MG63 (cell line): ENCODE measurements at regions not wholly inside any gene's neighbourhood (a gene's known extent, or its start where the extent isn't known, plus 50 kb on each side); places are given as distances from the start of the nearest gene placed in this dataset.
"Not testable (repeated sequence)": the region's sequence is repeated elsewhere in the genome, so short reads cannot be mapped to it uniquely, and the experiment has no call there.

Experiments used
- DNase-seq: peaks from one replicate; pipeline ENCODE4 v3.0.0-alpha.2; 2020
- H3K27me3 ChIP-seq: fragments of 250-450 bp; sonication (Bioruptor Pico); 2 replicates; pipeline ENCODE4 v1.5.1; 2020; ENCODE audit warnings: mild to moderate bottlenecking, moderate library complexity
- H3K36me3 ChIP-seq: fragments of 250-450 bp; sonication (Bioruptor Pico); 2 replicates; pipeline ENCODE4 v1.5.1; 2020; ENCODE audit warnings: mild to moderate bottlenecking, moderate library complexity
- H3K4me3 ChIP-seq: fragments of 250-450 bp; sonication (Bioruptor Pico); 2 replicates; pipeline ENCODE4 v1.5.1; 2020; ENCODE audit warnings: mild to moderate bottlenecking, moderate library complexity
- H3K9me3 ChIP-seq: fragments of 250-450 bp; sonication (Bioruptor Pico); 2 replicates; pipeline ENCODE4 v1.5.1; 2020; ENCODE audit warnings: mild to moderate bottlenecking, moderate library complexity

DNA sequence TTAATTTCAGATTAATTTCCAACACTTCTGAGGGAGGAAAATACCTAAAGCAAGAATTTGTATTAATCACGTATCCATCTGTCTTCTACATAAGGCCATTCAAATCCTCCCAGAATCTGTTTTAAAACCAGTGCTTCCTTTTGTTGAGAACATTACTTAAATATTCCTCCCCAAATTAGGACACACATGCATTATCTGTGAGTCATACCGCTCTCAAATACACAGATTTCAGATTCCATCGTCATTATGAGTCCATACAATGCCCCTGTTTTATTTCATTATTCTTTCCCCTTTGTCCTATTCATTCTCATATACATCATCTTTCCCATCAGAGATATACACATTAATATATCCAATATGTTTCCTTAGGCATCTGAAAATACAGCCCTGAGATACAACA is 57.3 kb upstream of the PRSS12 start:
- H3K36me3 ChIP-seq: no peaks in the 10 kb centered on the region
- no peaks in the 10 kb centered on the region for H3K27me3 ChIP-seq
- DNase-seq: no peak
- no peak overlapping the region for H3K4me3 ChIP-seq
- no peaks in the 10 kb centered on the region; the same call in 1 of the 2 replicates for H3K9me3 ChIP-seq

DNA sequence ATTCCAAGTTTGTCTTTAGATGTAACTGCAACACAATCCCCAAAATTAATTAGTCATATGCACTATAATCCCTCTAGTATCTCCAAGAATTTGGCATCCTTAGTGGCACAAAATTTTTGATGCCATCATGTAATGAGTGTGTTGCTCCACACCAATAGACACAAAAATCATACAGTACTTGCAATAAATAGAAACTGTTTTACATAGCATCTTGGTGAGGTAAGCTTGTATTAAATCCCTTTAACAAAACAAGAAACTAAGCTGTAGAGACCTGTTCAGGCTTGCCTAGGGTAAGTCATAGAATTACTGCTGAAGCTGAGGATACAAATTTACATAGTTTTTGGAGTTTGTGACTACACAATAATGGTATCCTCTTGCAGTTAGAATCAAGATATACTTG is 64.5 kb upstream of the PRSS12 start:
- H3K4me3 ChIP-seq: no peak overlapping the region
- peak; percentile 3 for DNase-seq
- no peaks in the 10 kb centered on the region for H3K27me3 ChIP-seq
- H3K36me3 ChIP-seq: no peaks in the 10 kb centered on the region
- no peaks in the 10 kb centered on the region for H3K9me3 ChIP-seq

DNA sequence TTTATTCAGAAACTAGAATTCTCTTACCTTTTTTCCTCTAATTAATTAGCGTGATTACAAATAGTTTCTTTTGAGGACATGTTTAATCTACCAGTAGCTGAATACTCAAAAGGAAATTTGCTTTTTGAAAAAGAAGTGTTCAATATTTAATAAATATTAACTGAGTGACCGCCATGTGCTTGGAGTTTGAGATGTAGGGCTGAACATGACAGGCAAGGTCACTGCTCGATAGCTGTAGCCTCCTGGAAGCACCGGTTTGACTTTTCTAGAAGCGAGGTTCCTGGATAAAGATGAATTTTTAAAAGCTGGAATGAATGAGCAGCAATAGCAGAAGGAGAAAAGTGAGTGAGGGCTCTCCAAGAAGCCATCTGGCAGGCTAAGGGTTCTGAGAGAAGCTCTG is 65.0 kb upstream of the PRSS12 start:
- not testable (repeated sequence) for H3K9me3 ChIP-seq, H3K36me3 ChIP-seq, H3K4me3 ChIP-seq, DNase-seq, H3K27me3 ChIP-seq

DNA sequence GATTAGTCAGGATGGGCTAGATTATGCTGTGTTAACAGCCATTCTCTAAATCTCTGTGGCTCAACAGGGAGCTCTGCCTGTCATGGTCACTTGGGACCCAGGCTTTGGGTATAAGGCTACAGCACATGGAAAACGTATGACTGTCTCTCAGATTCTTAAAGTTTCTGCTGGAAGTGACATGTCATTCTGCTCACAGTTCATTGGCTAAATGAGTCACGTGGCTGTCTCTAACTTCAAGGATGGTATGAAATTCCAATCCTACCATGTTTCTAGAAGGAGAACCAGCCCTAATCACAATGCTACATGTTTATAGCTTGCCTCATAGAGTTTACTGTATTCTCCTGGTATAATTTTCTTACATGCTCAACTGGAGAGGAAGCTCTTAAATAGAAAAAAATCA is 65.6 kb upstream of the PRSS12 start:
- DNase-seq: not testable (repeated sequence)

DNA sequence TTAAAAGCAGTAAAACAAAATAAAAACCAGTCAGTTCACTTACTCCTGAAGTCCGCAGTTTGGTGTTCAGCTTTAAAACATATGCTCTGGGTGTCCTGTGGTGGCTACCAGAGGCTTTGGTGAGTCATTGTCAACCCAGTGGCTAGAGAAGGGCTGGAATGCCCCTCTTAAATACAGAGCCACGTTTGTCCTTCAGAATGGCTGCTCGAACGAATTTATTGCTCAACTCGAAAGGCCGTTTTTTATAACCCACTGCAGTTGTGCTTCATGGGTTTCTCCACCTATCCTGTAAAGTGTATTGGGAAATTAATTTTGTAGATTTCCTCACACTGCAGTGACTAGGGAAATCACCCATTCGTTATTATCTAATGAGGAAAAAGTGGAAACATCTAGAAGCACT is 66.8 kb upstream of the PRSS12 start:
- not testable (repeated sequence) for DNase-seq, H3K27me3 ChIP-seq, H3K4me3 ChIP-seq, H3K36me3 ChIP-seq, H3K9me3 ChIP-seq

More for the DNA sequence above, 65.6 kb upstream of the PRSS12 start:
- not testable (repeated sequence) for H3K4me3 ChIP-seq, H3K27me3 ChIP-seq, H3K36me3 ChIP-seq, H3K9me3 ChIP-seq

- not testable (repeated sequence) for H3K27me3 ChIP-seq, H3K9me3 ChIP-seq, H3K4me3 ChIP-seq, H3K36me3 ChIP-seq
- DNase-seq: peak; percentile 78
Observed at GRCh38 chr4:118424062-118424461, 71.3 kb upstream of the PRSS12 start.

- not testable (repeated sequence) for H3K36me3 ChIP-seq, H3K4me3 ChIP-seq, H3K9me3 ChIP-seq, H3K27me3 ChIP-seq
- peak; percentile 84 for DNase-seq
Observed at GRCh38 chr4:118428881-118429280, 76.1 kb upstream of the PRSS12 start.

DNA sequence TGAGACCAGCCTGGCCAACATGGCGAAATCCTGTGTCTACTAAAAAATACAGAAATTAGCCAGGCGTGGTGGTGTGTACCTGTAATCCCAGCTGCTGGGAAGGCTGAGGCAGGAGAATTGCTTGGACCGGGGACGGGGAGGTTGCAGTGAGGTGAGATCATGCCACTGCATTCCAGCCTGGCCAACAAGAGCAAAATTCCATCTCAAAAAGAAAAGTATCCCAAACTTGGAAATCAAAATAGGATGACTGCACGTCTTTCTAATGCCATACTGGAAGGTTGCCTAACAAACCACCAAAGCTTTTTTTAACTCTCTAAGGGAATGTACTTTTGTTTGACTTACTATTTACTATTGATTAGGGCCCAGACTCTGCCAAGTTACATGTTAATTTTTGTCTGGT is 79.6 kb upstream of the PRSS12 start:
- H3K36me3 ChIP-seq, H3K4me3 ChIP-seq, DNase-seq: not testable (repeated sequence)

GRCh38 chr4:118433612-118434375 is 81.0 kb upstream of the PRSS12 start:
- not testable (repeated sequence) for H3K9me3 ChIP-seq, H3K27me3 ChIP-seq, H3K4me3 ChIP-seq, H3K36me3 ChIP-seq
- peak; percentile 75 for DNase-seq

More for the DNA sequence above, 79.6 kb upstream of the PRSS12 start:
- H3K9me3 ChIP-seq, H3K27me3 ChIP-seq: not testable (repeated sequence)

GRCh38 chr4:118435415-118435814 is 82.6 kb upstream of the PRSS12 start:
- not testable (repeated sequence) for H3K4me3 ChIP-seq, H3K36me3 ChIP-seq, DNase-seq, H3K9me3 ChIP-seq, H3K27me3 ChIP-seq

DNA sequence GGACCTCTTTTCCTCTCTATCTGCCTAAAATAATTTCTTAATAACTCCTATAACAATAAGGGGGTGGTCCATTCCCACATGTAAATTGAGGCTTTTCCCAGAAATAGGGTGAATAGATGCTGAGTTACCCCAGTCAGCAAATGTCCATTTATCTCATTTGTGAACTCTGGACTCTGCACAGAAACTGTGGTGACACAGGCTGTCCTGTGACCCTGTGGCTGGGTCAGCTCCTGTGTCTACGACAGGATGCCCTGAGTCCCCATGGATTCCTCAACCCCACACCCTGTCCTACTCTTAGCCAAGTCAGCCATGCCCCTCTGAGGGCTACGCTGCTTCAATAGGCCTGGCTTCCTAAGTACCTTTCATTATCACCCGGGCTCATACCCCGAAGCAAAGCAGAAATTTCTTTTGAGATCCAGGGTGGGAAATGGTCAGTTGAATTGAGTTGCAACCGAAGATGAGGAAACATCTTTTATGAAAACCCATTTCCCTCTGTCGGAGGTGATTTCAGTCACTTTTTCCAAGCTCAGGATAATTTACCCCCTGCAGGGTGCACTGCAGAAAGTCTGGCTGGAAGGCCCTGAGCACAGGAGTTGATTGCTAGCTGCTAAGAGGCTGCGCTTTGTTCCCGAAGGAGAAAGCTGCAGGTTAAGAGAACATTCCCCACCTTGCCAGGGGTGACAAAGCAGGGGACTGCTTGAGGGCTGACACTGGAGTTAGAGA is 89.5 kb upstream of the PRSS12 start:
- not testable (repeated sequence) for H3K27me3 ChIP-seq, DNase-seq, H3K9me3 ChIP-seq, H3K36me3 ChIP-seq, H3K4me3 ChIP-seq

DNA sequence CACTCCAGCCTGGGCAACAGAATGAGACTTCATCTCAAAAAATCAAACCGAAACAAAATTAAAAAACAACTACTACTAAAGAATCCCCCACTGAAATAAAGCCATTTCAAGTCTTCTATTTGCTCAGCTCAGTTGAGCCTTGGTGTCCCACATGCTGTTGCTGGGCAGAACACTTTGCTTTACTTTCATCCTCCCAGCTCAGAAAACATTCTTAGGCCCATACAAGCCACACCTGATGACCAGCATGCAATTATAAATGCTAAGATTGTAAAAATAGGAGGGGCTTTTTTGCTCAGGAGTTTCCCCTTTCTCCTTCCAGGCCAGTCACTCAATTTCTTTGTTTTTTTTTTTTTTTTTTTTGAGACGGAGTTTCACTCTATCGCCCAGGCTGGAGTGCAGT is 94.6 kb upstream of the PRSS12 start:
- not testable (repeated sequence) for H3K36me3 ChIP-seq, DNase-seq, H3K27me3 ChIP-seq, H3K9me3 ChIP-seq, H3K4me3 ChIP-seq

DNA sequence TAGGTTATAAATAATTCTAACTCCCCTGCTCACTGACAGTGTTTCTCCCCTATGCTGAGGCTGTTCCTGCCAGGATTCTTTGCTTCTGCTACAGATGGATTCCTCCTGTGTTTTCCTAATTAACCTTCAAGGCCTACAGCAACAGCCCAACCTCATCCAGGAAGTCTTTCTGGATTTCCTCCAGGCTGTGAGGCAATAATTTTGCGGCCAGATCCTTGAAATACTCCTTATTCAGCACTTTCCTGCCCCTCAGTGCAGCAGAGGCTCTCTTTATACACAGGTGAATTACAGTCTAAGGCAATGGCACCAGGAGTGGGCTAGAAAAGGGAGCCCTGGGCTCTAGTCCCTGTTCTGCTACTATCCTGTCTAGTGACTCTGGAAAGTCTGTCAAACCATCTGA is 102.1 kb upstream of the PRSS12 start:
- H3K36me3 ChIP-seq, H3K4me3 ChIP-seq, H3K9me3 ChIP-seq, H3K27me3 ChIP-seq, DNase-seq: not testable (repeated sequence)

- not testable (repeated sequence) for H3K4me3 ChIP-seq, H3K36me3 ChIP-seq, H3K27me3 ChIP-seq, H3K9me3 ChIP-seq
- peak; percentile 51 for DNase-seq
Observed at GRCh38 chr4:118461435-118461834, 108.6 kb upstream of the PRSS12 start.

- peak; percentile 16 for DNase-seq
- H3K4me3 ChIP-seq, H3K27me3 ChIP-seq, H3K36me3 ChIP-seq, H3K9me3 ChIP-seq: not testable (repeated sequence)
Observed at GRCh38 chr4:118465831-118466230, 113.0 kb upstream of the PRSS12 start.

DNA sequence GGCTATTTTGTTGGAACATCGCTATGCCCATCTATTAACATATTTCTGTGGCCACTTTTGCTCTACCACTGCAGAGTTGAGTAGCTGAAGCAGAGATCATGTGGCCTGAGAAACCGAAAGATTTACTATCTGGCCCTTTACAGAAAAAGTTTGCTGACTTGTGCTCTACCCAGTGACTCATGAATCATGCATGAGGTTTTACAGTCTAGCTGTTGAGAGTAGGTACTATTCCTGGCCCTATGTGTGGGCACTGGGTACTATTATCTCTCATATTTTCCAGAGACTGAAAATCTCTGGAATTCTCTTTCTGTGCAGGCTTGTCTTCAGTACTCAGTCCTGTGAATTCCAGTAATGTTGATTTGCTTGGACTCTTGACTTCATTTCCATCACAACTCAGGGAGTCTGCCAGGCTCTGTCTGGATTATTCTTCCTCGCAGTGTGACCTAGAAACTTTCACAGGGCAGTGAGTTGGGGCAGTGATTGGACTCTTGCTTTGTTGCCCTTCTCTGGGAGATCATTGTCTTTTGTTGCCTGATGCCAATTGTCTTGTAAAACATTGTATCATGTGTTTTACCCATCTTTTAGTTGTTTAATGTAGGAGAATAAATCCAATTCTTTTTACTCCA is 121.3 kb upstream of the PRSS12 start:
- not testable (repeated sequence) for H3K27me3 ChIP-seq, H3K36me3 ChIP-seq, H3K9me3 ChIP-seq, H3K4me3 ChIP-seq
- DNase-seq: peak; percentile 2

DNA sequence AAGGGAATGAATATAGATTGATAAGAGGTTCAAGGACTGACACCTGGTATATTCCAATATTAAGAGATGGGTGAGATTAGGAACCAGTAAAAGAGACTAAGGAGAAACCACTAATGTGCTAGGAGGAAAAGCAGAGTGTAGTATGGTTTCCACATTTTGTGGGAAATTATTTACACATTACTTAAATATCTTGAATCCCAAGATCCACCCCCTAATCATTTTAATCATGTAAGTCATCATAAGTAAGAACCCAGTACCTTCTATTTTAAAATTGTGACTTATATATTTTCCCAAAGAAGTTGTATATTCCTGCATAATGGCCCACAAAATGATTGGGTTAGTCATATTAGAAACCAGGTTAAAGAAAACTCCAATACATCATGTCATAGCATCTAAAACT is 122.0 kb upstream of the PRSS12 start:
- not testable (repeated sequence) for DNase-seq, H3K36me3 ChIP-seq, H3K27me3 ChIP-seq, H3K9me3 ChIP-seq, H3K4me3 ChIP-seq

DNA sequence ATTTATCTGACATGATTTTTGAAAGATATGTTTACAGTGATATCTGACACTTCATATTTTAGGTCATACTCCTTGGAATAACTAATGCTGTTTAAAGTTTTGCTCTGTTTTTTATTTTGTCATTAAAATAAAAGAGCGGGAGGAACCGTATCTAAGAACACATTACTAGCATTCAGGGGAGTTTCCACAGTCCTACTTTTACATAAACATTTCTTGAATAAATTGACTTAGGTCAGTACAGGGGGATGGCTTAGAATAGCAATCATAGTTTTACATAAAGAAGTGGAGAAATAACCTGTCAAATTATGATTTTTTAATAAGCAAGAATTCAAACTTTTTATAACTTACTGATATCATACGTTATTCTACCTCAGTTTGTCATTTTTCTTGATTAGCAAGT is 123.1 kb upstream of the PRSS12 start:
- H3K9me3 ChIP-seq, DNase-seq, H3K4me3 ChIP-seq, H3K36me3 ChIP-seq, H3K27me3 ChIP-seq: not testable (repeated sequence)
